ENCODE measurements at regions not wholly inside any gene's neighbourhood (a gene's known extent, or its start where the extent isn't known, plus 50 kb on each side); places are given as distances from the start of the nearest gene placed in this dataset.

DNA sequence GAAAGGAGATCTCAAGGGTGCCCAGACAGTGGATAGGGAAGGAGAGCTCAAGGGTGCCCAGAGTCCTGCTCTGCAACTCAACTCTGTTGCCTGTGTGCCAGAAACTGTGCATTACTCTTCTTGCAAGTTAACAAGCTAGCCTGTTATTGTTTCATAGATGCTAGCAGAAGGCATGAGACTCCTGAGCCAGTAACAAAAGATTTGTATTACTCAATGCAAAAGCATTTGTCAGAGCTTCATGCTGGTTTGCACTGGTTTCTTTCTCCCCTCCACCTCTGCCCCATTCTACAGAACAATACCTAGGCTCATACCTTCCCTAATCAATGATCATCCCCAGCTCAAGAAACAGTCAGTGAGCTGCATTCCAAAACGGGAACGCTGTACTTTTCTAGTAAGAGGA, 124.5 kb upstream of the NEIL3 start:
- H3K9me3 ChIP-seq, result no peaks in the 10 kb centered on the region
- H3K4me1 ChIP-seq, result no peaks in the 10 kb centered on the region
- intact Hi-C loops (cut with DNase I), result no loop called here
- H3K27me3 ChIP-seq, result no peaks in the 10 kb centered on the region
- H3K4me3 ChIP-seq, result no peak overlapping the region
- no peak overlapping the region for H3K27ac ChIP-seq
- no peaks in the 10 kb centered on the region for H3K36me3 ChIP-seq
- DNase-seq, result no peak
- 50% methylated on average over 2 of the region's 2 CpGs; no CpG with 5 or more reads in 1 of the 2 donors for WGBS, 2 donors
- TF ChIP-seq, protein P1, sequence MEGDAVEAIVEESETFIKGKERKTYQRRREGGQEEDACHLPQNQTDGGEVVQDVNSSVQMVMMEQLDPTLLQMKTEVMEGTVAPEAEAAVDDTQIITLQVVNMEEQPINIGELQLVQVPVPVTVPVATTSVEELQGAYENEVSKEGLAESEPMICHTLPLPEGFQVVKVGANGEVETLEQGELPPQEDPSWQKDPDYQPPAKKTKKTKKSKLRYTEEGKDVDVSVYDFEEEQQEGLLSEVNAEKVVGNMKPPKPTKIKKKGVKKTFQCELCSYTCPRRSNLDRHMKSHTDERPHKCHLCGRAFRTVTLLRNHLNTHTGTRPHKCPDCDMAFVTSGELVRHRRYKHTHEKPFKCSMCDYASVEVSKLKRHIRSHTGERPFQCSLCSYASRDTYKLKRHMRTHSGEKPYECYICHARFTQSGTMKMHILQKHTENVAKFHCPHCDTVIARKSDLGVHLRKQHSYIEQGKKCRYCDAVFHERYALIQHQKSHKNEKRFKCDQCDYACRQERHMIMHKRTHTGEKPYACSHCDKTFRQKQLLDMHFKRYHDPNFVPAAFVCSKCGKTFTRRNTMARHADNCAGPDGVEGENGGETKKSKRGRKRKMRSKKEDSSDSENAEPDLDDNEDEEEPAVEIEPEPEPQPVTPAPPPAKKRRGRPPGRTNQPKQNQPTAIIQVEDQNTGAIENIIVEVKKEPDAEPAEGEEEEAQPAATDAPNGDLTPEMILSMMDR (IDR thresholded peaks at IDR 0.05), result no peak
- no peak for TF ChIP-seq POLR2A (IDR thresholded peaks at IDR 0.05)

DNA sequence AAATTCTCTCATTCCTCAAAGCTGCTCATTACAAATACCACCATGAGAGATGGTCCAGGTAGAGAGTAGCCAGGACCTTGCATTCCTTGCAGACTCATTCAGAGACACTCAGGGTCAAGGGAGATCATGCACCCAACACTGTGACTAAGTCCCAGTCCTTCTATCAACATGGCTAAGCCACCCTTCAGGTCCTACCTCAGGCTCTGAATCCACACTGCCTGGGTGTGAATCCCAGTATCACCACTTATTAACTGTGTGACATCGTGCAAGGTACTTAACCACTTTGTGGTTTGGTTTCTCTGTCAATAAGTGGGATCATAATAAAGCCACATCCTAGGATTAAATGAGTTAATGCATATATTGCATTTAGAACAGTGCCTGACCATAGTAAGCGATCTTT, 124.1 kb upstream of the NEIL3 start:
- no peaks in the 10 kb centered on the region for H3K36me3 ChIP-seq
- DNase-seq, result no peak
- TF ChIP-seq, protein P1 (IDR thresholded peaks at IDR 0.05), result no peak
- no peak for TF ChIP-seq POLR2A (IDR thresholded peaks at IDR 0.05)
- H3K27me3 ChIP-seq, result no peaks in the 10 kb centered on the region
- 79 to 91% methylated on average over 2 of the region's 2 CpGs for WGBS, 2 donors
- H3K9me3 ChIP-seq, result no peaks in the 10 kb centered on the region
- H3K4me1 ChIP-seq, result no peaks in the 10 kb centered on the region
- H3K4me3 ChIP-seq, result no peak overlapping the region
- intact Hi-C loops (cut with DNase I), result no loop called here
- no peak overlapping the region for H3K27ac ChIP-seq

DNA sequence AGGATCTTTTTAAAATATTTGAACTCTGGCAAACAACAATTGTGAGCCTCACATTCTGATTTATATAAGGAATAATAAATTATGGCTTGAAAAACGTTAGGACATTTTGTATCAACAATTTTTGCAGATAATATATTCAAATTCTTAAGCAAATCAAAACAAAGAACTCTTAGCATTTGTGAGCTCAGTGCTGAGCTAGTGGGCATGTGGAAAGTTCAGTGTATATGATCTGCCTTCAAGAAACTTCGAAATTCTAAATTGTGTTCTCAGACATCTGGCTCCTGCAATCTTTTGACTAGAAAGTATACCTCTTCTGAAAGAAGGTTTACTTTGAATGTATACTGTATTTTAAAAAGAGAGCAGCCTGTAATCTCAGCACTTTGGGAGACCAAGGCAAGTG, 122.3 kb upstream of the NEIL3 start:
- TF ChIP-seq, protein P1 (IDR thresholded peaks at IDR 0.05), result no peak
- TF ChIP-seq POLR2A (IDR thresholded peaks at IDR 0.05), result no peak
- intact Hi-C loops (cut with DNase I), result no loop called here
- DNase-seq, result no peak
- H3K36me3 ChIP-seq, result no peaks in the 10 kb centered on the region
- no peak overlapping the region for H3K4me3 ChIP-seq
- no peak overlapping the region for H3K27ac ChIP-seq
- no peaks in the 10 kb centered on the region for H3K9me3 ChIP-seq
- H3K4me1 ChIP-seq, result no peaks in the 10 kb centered on the region
- 26 to 28% methylated on average over 2 of the region's 2 CpGs for WGBS, 2 donors
- H3K27me3 ChIP-seq, result no peaks in the 10 kb centered on the region

DNA sequence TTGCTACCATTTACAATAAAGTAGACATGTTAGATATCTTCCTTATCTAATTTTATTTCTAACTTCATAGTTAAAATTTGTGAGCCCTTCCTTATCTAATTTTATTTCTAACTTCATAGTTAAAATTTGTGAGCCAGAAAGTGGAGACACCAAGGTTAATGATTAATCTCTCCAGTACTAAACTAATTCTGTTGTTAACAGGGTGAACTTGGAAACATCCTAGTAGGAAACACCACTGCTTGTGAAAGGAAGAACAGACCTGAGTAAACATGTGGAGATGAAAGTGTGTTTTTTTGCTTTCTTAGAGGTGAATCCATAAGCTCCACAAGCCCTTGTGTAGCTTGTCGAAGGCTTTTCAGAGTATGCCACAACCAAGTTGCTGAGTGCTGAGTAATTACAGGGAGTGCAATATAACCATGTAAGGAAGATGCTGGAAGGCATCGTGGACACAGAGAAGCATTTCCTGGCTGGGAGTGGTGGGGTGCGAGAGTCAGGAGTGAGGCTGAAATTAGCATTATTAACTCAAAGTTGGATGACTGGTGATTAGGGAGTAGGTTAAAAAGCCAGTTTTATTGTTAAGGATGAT, 118.6 kb upstream of the NEIL3 start:
- no peaks in the 10 kb centered on the region for H3K9me3 ChIP-seq
- H3K4me3 ChIP-seq, result no peak overlapping the region
- DNase-seq, result no peak
- H3K36me3 ChIP-seq, result no peaks in the 10 kb centered on the region
- H3K27ac ChIP-seq, result peak overlapping the region in 1 of 4 donors; percentile 4
- no peaks in the 10 kb centered on the region for H3K4me1 ChIP-seq
- intact Hi-C loops (cut with DNase I), result no loop called here
- WGBS, 2 donors, result 44 to 47% methylated on average over 3 of the region's 3 CpGs
- H3K27me3 ChIP-seq, result no peaks in the 10 kb centered on the region
- TF ChIP-seq POLR2A (IDR thresholded peaks at IDR 0.05), result no peak
- TF ChIP-seq, protein P1 (IDR thresholded peaks at IDR 0.05), result no peak

DNA sequence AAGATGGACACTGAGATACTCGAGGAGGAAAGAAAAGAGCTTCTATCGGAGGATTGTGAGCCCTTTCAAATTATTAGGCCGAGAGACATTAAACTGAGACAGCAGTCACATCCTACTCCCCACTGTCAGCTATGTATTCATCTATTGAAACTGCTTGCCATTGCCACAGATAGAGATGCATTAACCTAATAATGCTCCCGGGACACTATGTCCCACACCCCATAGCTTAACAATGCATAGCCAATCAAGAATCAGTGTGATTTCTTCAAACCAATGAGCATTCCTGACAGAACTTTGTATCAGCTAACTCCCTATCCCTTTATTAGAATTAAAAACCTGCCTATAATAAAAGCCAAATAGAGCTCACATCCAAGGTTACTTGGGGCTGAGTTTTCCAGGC, 118.1 kb upstream of the NEIL3 start:
- intact Hi-C loops (cut with DNase I), result no loop called here
- WGBS, 2 donors, result 53 to 57% methylated on average over 4 of the region's 4 CpGs
- TF ChIP-seq, protein P1 (IDR thresholded peaks at IDR 0.05), result no peak
- TF ChIP-seq POLR2A (IDR thresholded peaks at IDR 0.05), result no peak
- no peaks in the 10 kb centered on the region for H3K4me1 ChIP-seq
- no peak for DNase-seq
- H3K27ac ChIP-seq, result peak overlapping the region in 1 of 4 donors; percentile 4
- no peaks in the 10 kb centered on the region for H3K9me3 ChIP-seq
- no peaks in the 10 kb centered on the region for H3K36me3 ChIP-seq
- no peaks in the 10 kb centered on the region for H3K27me3 ChIP-seq
- H3K4me3 ChIP-seq, result no peak overlapping the region
